ENCODE measurements at regions not wholly inside any gene's neighbourhood (a gene's known extent, or its start where the extent isn't known, plus 50 kb on each side); places are given as distances from the start of the nearest gene placed in this dataset.
"Not testable (repeated sequence)": the region's sequence is repeated elsewhere in the genome, so short reads cannot be mapped to it uniquely, and the experiment has no call there.

- TF ChIP-seq, protein P1, sequence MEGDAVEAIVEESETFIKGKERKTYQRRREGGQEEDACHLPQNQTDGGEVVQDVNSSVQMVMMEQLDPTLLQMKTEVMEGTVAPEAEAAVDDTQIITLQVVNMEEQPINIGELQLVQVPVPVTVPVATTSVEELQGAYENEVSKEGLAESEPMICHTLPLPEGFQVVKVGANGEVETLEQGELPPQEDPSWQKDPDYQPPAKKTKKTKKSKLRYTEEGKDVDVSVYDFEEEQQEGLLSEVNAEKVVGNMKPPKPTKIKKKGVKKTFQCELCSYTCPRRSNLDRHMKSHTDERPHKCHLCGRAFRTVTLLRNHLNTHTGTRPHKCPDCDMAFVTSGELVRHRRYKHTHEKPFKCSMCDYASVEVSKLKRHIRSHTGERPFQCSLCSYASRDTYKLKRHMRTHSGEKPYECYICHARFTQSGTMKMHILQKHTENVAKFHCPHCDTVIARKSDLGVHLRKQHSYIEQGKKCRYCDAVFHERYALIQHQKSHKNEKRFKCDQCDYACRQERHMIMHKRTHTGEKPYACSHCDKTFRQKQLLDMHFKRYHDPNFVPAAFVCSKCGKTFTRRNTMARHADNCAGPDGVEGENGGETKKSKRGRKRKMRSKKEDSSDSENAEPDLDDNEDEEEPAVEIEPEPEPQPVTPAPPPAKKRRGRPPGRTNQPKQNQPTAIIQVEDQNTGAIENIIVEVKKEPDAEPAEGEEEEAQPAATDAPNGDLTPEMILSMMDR (conservative IDR thresholded peaks at IDR 0.05; ENCODE audit: low read depth, low read length): not testable (repeated sequence)
- not testable (repeated sequence) for TF ChIP-seq EZH2 (IDR thresholded peaks at IDR 0.05; ENCODE audit: borderline replicate concordance, low read depth, low read length, poor library complexity, severe bottlenecking)
Observed at GRCh38 chr2:234360313-234360975, 136.4 kb downstream of the ARL4C start.
